ENCODE measurements at regions not wholly inside any gene's neighbourhood (a gene's known extent, or its start where the extent isn't known, plus 50 kb on each side); places are given as distances from the start of the nearest gene placed in this dataset.

DNA sequence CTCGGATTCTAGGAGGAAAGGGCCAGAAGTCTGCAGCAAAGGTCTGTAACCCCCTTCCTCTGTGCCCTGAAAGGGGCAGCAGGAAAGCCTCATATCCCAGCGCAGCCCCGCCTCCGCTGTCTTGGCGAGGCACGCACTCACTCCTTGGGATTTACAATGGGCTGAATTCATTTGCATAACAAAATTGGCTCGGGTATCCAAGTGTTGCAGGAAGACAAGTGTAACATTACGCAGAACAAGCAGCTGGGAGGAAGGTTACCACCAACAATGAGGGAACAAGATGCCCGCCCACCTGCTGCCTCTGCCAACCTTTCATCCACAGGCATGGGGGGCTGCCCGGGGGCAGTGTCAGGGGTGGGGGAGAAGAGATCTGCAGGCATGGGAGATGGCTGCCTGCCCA is 130.4 kb downstream of the MRM1 start:
- peaks cover 31% of the 10 kb centered on the region for H3K27me3 ChIP-seq (ENCODE audit: insufficient read depth, low read length)
- H3K27ac ChIP-seq (ENCODE audit: low read depth, low read length), result no peak overlapping the region
- ChIA-PET CTCF (no interaction called here), POLR2A (no interaction called here), RAD21 (ENCODE audit: low non-redundant PET in 1 of 2, low total read pairs in 2 of 2, uncharacterized antibody in 2 of 2, unreplicated experiment in 2 of 2) (no interaction called here)
- no peak for TF ChIP-seq POLR2A (IDR thresholded peaks at IDR 0.05; ENCODE audit: borderline replicate concordance, extremely low read depth, insufficient read depth, insufficient read length)
- no peak for TF ChIP-seq SP1 (IDR thresholded peaks at IDR 0.05; ENCODE audit: low read depth)
- no peak for TF ChIP-seq CBX3 (IDR thresholded peaks at IDR 0.05; ENCODE audit: low read depth)
- TF ChIP-seq CEBPB (IDR thresholded peaks at IDR 0.05; ENCODE audit: low read depth), result no peak
- no peak for TF ChIP-seq ZNF274 (IDR thresholded peaks at IDR 0.05; ENCODE audit: low read depth, low read length)
- TF ChIP-seq, protein P1, sequence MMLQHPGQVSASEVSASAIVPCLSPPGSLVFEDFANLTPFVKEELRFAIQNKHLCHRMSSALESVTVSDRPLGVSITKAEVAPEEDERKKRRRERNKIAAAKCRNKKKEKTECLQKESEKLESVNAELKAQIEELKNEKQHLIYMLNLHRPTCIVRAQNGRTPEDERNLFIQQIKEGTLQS (IDR thresholded peaks at IDR 0.05), result no peak
- TF ChIP-seq, protein P2, sequence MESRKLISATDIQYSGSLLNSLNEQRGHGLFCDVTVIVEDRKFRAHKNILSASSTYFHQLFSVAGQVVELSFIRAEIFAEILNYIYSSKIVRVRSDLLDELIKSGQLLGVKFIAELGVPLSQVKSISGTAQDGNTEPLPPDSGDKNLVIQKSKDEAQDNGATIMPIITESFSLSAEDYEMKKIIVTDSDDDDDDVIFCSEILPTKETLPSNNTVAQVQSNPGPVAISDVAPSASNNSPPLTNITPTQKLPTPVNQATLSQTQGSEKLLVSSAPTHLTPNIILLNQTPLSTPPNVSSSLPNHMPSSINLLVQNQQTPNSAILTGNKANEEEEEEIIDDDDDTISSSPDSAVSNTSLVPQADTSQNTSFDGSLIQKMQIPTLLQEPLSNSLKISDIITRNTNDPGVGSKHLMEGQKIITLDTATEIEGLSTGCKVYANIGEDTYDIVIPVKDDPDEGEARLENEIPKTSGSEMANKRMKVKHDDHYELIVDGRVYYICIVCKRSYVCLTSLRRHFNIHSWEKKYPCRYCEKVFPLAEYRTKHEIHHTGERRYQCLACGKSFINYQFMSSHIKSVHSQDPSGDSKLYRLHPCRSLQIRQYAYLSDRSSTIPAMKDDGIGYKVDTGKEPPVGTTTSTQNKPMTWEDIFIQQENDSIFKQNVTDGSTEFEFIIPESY (IDR thresholded peaks at IDR 0.05; ENCODE audit: extremely low read depth, insufficient replicate concordance, low read length), result no peak
- no peak overlapping the region for H2AFZ ChIP-seq (ENCODE audit: low read depth, low read length, poor library complexity, severe bottlenecking)
- no peaks in the 10 kb centered on the region for H3K36me3 ChIP-seq (ENCODE audit: control insufficient read depth in 1 of 2, insufficient read depth in 2 of 2, low read length in 2 of 2)
- H3K4me3 ChIP-seq (replicated peaks in 1 of 2; ENCODE audit: low read depth in 1 of 2, low read length in 2 of 2), result no peak overlapping the region
- H4K20me1 ChIP-seq (ENCODE audit: insufficient read depth), result no peaks in the 10 kb centered on the region
- ATAC-seq (no peak), DNase-seq (ENCODE audit: low read depth, low spot score) (no peak)
- no peaks in the 10 kb centered on the region for H3K9me3 ChIP-seq (ENCODE audit: control insufficient read depth in 1 of 2, insufficient read depth in 1 of 2, low read depth in 1 of 2, low read length in 2 of 2)
- no peaks in the 10 kb centered on the region for H3K79me2 ChIP-seq (ENCODE audit: insufficient read depth, low read length)
- no peak overlapping the region for H3K9ac ChIP-seq (ENCODE audit: low read length)
- intact Hi-C loops (cut with micrococcal nuclease), result no loop called here
- H3K4me2 ChIP-seq (ENCODE audit: low read length), result no peak overlapping the region
- peaks cover 0 to 2% of the 10 kb centered on the region in 2 experiments; a peak in 1 of 4 replicates for H3K4me1 ChIP-seq (ENCODE audit: control insufficient read depth in 1 of 2, insufficient read depth in 2 of 2, low read length in 2 of 2)
- no peaks in the 10 kb centered on the region for H3K9me2 ChIP-seq (ENCODE audit: insufficient read depth)
- no TSS peak for BruUV-seq (replicated peaks)

DNA sequence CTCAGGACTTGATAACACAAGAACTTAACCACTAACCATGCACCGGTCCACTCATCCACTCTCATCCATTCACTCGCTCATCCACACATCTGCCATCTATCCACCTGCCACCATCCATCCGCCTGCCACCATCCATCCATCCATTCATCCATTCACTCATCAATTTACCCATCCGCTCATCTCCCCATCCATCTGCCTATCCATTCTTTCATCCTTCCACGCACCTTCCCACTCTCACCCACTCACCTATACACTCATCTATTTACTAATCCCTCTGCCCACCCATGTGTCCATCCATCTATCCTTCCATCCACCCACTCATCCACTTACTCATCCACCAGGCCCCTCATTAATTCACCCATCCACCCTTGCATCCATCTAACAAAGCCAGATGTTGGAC is 131.0 kb downstream of the MRM1 start:
- CTCF ChIA-PET, result no interaction called here
- RAD21 ChIA-PET (ENCODE audit: low non-redundant PET in 1 of 2, low total read pairs in 2 of 2, uncharacterized antibody in 2 of 2, unreplicated experiment in 2 of 2), result no interaction called here
- TF ChIP-seq EZH2phosphoT487 (IDR thresholded peaks at IDR 0.05; ENCODE audit: borderline replicate concordance) (no peak), SP1 (IDR thresholded peaks at IDR 0.05; ENCODE audit: low read depth) (no peak), FOSL1 (IDR thresholded peaks at IDR 0.05; ENCODE audit: low read depth) (no peak), ELF1 (IDR thresholded peaks at IDR 0.05; ENCODE audit: borderline replicate concordance, low read depth) (no peak), JUND (IDR thresholded peaks at IDR 0.05) (no peak), EZH2 (IDR thresholded peaks at IDR 0.05) (no peak), EGR1 (IDR thresholded peaks at IDR 0.05; ENCODE audit: low read depth) (no peak), CBX3 (IDR thresholded peaks at IDR 0.05; ENCODE audit: low read depth) (no peak), ZNF274 (IDR thresholded peaks at IDR 0.05; ENCODE audit: low read depth, low read length) (no peak), YY1 (IDR thresholded peaks at IDR 0.05; ENCODE audit: extremely low read depth, insufficient replicate concordance, low read depth, low read length) (no peak), POLR2A (IDR thresholded peaks at IDR 0.05; ENCODE audit: borderline replicate concordance, extremely low read depth, insufficient read depth, insufficient read length) (no peak), RAD21 (IDR thresholded peaks at IDR 0.05; ENCODE audit: low read depth) (no peak), CEBPB (IDR thresholded peaks at IDR 0.05; ENCODE audit: low read depth) (no peak), SIN3A (IDR thresholded peaks at IDR 0.05; ENCODE audit: low read depth) (no peak)
- TF ChIP-seq, protein P3, sequence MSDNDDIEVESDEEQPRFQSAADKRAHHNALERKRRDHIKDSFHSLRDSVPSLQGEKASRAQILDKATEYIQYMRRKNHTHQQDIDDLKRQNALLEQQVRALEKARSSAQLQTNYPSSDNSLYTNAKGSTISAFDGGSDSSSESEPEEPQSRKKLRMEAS (IDR thresholded peaks at IDR 0.05), result no peak
- TF ChIP-seq, protein P1 (IDR thresholded peaks at IDR 0.05), result no peak

More for the DNA sequence above, 131.0 kb downstream of the MRM1 start:
- no peaks in the 10 kb centered on the region for H3K36me3 ChIP-seq (ENCODE audit: control insufficient read depth in 1 of 2, insufficient read depth in 2 of 2, low read length in 2 of 2)
- no peak overlapping the region for H3K9ac ChIP-seq (ENCODE audit: low read length)
- H3K4me2 ChIP-seq (ENCODE audit: low read length), result no peak overlapping the region
- peaks cover 25% of the 10 kb centered on the region for H3K27me3 ChIP-seq (ENCODE audit: insufficient read depth, low read length)
- no peaks in the 10 kb centered on the region for H3K79me2 ChIP-seq (ENCODE audit: insufficient read depth, low read length)
- no peaks in the 10 kb centered on the region for H3K9me2 ChIP-seq (ENCODE audit: insufficient read depth)
- H3K27ac ChIP-seq (ENCODE audit: low read depth, low read length), result no peak overlapping the region
- no peaks in the 10 kb centered on the region for H4K20me1 ChIP-seq (ENCODE audit: insufficient read depth)
- DNase-seq (ENCODE audit: low read depth, low spot score) (no peak), ATAC-seq (no peak)
- POLR2A ChIA-PET, result no interaction called here
- H3K9me3 ChIP-seq (ENCODE audit: control insufficient read depth in 1 of 2, insufficient read depth in 1 of 2, low read depth in 1 of 2, low read length in 2 of 2), result no peaks in the 10 kb centered on the region
- peaks cover 0 to 2% of the 10 kb centered on the region in 2 experiments; a peak in 1 of 4 replicates for H3K4me1 ChIP-seq (ENCODE audit: control insufficient read depth in 1 of 2, insufficient read depth in 2 of 2, low read length in 2 of 2)
- no TSS peak for BruUV-seq (replicated peaks)
- intact Hi-C loops (cut with micrococcal nuclease), result no loop called here
- H2AFZ ChIP-seq (ENCODE audit: low read depth, low read length, poor library complexity, severe bottlenecking), result no peak overlapping the region
- no peak overlapping the region for H3K4me3 ChIP-seq (replicated peaks in 1 of 2; ENCODE audit: low read depth in 1 of 2, low read length in 2 of 2)
